Astrocyte of the spinal cord (primary cell): ENCODE measurements at regions not wholly inside any gene's neighbourhood (a gene's known extent, or its start where the extent isn't known, plus 50 kb on each side); places are given as distances from the start of the nearest gene placed in this dataset.
A peak's percentile ranks its signal among the peaks of the same experiment; 100 is the strongest.

Experiments
- DNase-seq: peaks from one replicate; pipeline ENCODE4 v3.0.0; 2011; ENCODE audit warnings: low read depth, low spot score
- H3K4me3 ChIP-seq: 2 replicates; pipeline ENCODE4 v1.5.1; 2011; ENCODE audit warnings: low read depth, mild to moderate bottlenecking, low read length, moderate library complexity
- CTCF ChIP-seq: IDR thresholded peaks from 2 replicates; pipeline ENCODE4 v1.5.1; 2012; ENCODE audit warnings: low read depth, mild to moderate bottlenecking, low read length, inconsistent platforms
- in situ Hi-C: cut with HindIII; loops from 2 replicates; pipeline ENCODE4 v1.10.0; 2017; ENCODE audit warnings: low sequenced_read_pairs

- no peak for DNase-seq
- in situ Hi-C loops: no loop called here
- H3K4me3 ChIP-seq: no peak overlapping the region
- TF ChIP-seq CTCF: no peak
Measured at GRCh38 chr2:150020937-150021673, 433.5 kb upstream of the MMADHC start.

GRCh38 chr2:150020221-150020620 is 432.6 kb upstream of the MMADHC start:
- no peak overlapping the region for H3K4me3 ChIP-seq
- no peak for DNase-seq
- in situ Hi-C loops: no loop called here
- TF ChIP-seq CTCF: no peak

- in situ Hi-C loops: no loop called here
- TF ChIP-seq CTCF: no peak
- no peak overlapping the region for H3K4me3 ChIP-seq
- DNase-seq: no peak
Measured at GRCh38 chr2:150019063-150019462, 431.5 kb upstream of the MMADHC start.

- DNase-seq: peak; percentile 28
- in situ Hi-C loops: no loop called here
- TF ChIP-seq CTCF: no peak
- H3K4me3 ChIP-seq: no peak overlapping the region
Measured at GRCh38 chr2:150012986-150013385, 425.4 kb upstream of the MMADHC start.

GRCh38 chr2:150011161-150011730 is 423.7 kb upstream of the MMADHC start:
- no peak for TF ChIP-seq CTCF
- in situ Hi-C loops: no loop called here
- H3K4me3 ChIP-seq: no peak overlapping the region
- DNase-seq: peak; percentile 51

- no peak overlapping the region for H3K4me3 ChIP-seq
- in situ Hi-C loops: no loop called here
- no peak for TF ChIP-seq CTCF
- no peak for DNase-seq
Measured at GRCh38 chr2:150008901-150009300, 421.3 kb upstream of the MMADHC start.
